ENCODE measurements at regions not wholly inside any gene's neighbourhood (a gene's known extent, or its start where the extent isn't known, plus 50 kb on each side); places are given as distances from the start of the nearest gene placed in this dataset.

DNA sequence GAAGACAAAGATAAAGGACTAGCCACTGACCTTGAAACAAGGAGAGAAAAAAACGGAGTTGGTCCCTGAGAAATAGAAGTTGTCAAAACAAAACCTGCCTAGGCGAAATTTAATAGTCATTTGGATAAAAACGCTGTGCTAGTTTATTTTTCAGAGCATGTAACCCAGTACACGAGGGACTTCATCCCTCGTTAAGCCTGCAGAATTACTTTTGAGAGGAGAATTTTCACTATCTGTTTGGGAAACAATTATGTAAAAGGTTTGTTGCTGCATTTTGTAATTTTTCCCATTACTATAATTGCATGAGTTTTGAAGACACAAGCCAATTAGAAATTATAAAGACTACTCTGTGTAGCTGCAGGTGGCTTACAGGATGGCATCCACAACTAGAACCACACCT is 71.6 kb upstream of the MAP3K7 start:
- no peaks in the 10 kb centered on the region for H4K20me1 ChIP-seq (ENCODE audit: control insufficient read depth, insufficient read depth, insufficient read length)
- no CpG with 5 or more reads among the region's 5 CpGs for WGBS (ENCODE audit: extremely low coverage, insufficient read length, low lambda C conversion rate)

More for the DNA sequence above, 71.6 kb upstream of the MAP3K7 start:
- Mint-ChIP-seq H3K27me3 (ENCODE audit: low read depth) (no peaks in the 10 kb centered on the region), H3K27ac (no peak overlapping the region), H3K4me1 (peaks cover 4 to 15% of the 10 kb centered on the region in 2 experiments; a peak in 3 of 4 replicates), H3K4me3 (no peak overlapping the region), H3K36me3 (ENCODE audit: insufficient read depth in 1 of 3, low read depth in 3 of 3) (peaks cover 5 to 10% (median 6%) of the 10 kb centered on the region in 3 experiments; a peak in 6 of 7 replicates), H3K9me3 (peaks cover 6 to 9% of the 10 kb centered on the region in 2 experiments)
- no peak overlapping the region for H2BK15ac ChIP-seq (ENCODE audit: low read depth, low read length)
- H3K4me1 ChIP-seq (ENCODE audit: insufficient read depth, low read length) = no peaks in the 10 kb centered on the region; the same call in 1 of the 2 replicates
- H4K91ac ChIP-seq (ENCODE audit: insufficient read length, low read depth, low read length) = no peak overlapping the region
- no peaks in the 10 kb centered on the region for H3K79me2 ChIP-seq (ENCODE audit: insufficient read depth, low read length)
- no peak overlapping the region for H3K4ac ChIP-seq (ENCODE audit: low read depth, low read length)
- H2AK5ac ChIP-seq (ENCODE audit: insufficient read length, low read length) = no peak overlapping the region
- H2BK12ac ChIP-seq (ENCODE audit: insufficient read length, low read depth, low read length) = no peak overlapping the region
- H3T11ph ChIP-seq (ENCODE audit: low read length) = no peak overlapping the region
- no peaks in the 10 kb centered on the region for H3K79me1 ChIP-seq (ENCODE audit: insufficient read depth, low read depth, low read length, poor library complexity, severe bottlenecking)
- H3K9ac ChIP-seq (ENCODE audit: extremely low read depth, insufficient read length, low read length) = no peak overlapping the region
- no peak overlapping the region for H4K5ac ChIP-seq (ENCODE audit: insufficient read length, low read depth, low read length)
- H2AFZ ChIP-seq (ENCODE audit: low read length) = no peak overlapping the region
- TF ChIP-seq, protein P1, sequence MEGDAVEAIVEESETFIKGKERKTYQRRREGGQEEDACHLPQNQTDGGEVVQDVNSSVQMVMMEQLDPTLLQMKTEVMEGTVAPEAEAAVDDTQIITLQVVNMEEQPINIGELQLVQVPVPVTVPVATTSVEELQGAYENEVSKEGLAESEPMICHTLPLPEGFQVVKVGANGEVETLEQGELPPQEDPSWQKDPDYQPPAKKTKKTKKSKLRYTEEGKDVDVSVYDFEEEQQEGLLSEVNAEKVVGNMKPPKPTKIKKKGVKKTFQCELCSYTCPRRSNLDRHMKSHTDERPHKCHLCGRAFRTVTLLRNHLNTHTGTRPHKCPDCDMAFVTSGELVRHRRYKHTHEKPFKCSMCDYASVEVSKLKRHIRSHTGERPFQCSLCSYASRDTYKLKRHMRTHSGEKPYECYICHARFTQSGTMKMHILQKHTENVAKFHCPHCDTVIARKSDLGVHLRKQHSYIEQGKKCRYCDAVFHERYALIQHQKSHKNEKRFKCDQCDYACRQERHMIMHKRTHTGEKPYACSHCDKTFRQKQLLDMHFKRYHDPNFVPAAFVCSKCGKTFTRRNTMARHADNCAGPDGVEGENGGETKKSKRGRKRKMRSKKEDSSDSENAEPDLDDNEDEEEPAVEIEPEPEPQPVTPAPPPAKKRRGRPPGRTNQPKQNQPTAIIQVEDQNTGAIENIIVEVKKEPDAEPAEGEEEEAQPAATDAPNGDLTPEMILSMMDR (conservative IDR thresholded peaks at IDR 0.05) = no peak
- H4K8ac ChIP-seq (replicated peaks; ENCODE audit: insufficient read length, low read depth, low read length) = no peak overlapping the region
- no peaks in the 10 kb centered on the region for H3K23me2 ChIP-seq (ENCODE audit: insufficient read length, low read depth, low read length, poor library complexity, severe bottlenecking)
- H3K18ac ChIP-seq (ENCODE audit: insufficient read length, low read depth, low read length) = no peak overlapping the region
- no peak overlapping the region for H2BK5ac ChIP-seq (ENCODE audit: insufficient read length, low read length)
- H3K56ac ChIP-seq (ENCODE audit: insufficient read length, low read depth, low read length) = no peak overlapping the region
- H3K4me2 ChIP-seq (ENCODE audit: insufficient read depth, insufficient read length, low read length) = no peak overlapping the region
- H3K14ac ChIP-seq (ENCODE audit: insufficient read depth, low read length) = no peak overlapping the region
- no peak for DNase-seq
- H2BK120ac ChIP-seq (ENCODE audit: low read depth, low read length, poor library complexity, severe bottlenecking) = no peak overlapping the region
- no peak overlapping the region for H3K23ac ChIP-seq (ENCODE audit: insufficient read length, low read depth, low read length)
- no peak overlapping the region for H3K27ac ChIP-seq (ENCODE audit: insufficient read length, low read depth, low read length)
- H2BK20ac ChIP-seq (ENCODE audit: low read depth, low read length, poor library complexity, severe bottlenecking) = no peak overlapping the region
- no peaks in the 10 kb centered on the region; the same call in 1 of the 2 replicates for H3K27me3 ChIP-seq (ENCODE audit: insufficient read depth, low read length)
- peaks cover 8% of the 10 kb centered on the region for H3K9me3 ChIP-seq (ENCODE audit: control insufficient read depth, low read depth, low read length)

Measured in H9 (cell line).